Activated effector memory CD4-positive, alpha-beta T cell treated with Interleukin-2 at 50 U/mL for 16 hours (primary cell): ENCODE measurements at regions not wholly inside any gene's neighbourhood (a gene's known extent, or its start where the extent isn't known, plus 50 kb on each side); places are given as distances from the start of the nearest gene placed in this dataset.

ENCODE experiments used
- DNase-seq: peaks from one replicate; pipeline ENCODE4 v3.0.0-alpha.2; 2020

DNA sequence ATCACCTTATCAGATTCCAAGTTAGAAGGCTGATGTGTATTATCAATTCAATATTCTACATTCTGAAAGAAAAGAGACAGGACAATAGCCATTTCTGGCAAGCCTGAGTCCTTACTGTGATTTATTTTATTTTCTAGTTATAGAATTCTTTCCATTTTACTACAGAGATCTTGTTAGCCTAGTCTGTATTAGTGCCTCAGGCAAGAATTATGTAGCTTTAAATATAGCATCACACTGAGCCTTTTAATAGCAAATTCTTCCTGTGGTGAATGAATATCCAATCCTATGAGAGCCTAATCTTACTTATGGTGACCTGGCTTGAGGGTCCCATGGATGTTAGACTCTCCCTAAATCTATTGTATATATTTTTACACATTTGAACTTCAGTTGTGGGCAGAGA, 732.8 kb upstream of the CITED2 start:
- DNase-seq = no peak

- no peak for DNase-seq
Observed at GRCh38 chr6:140105857-140106256, 731.4 kb upstream of the CITED2 start.

GRCh38 chr6:140105241-140105640, 730.8 kb upstream of the CITED2 start:
- no peak for DNase-seq

GRCh38 chr6:140101818-140102217, 727.4 kb upstream of the CITED2 start:
- DNase-seq = no peak

- DNase-seq = no peak
Observed at GRCh38 chr6:140101367-140101766, 726.9 kb upstream of the CITED2 start.

GRCh38 chr6:140095532-140095931, 721.1 kb upstream of the CITED2 start:
- no peak for DNase-seq

- no peak for DNase-seq
Observed at GRCh38 chr6:140091895-140092294, 717.4 kb upstream of the CITED2 start.

GRCh38 chr6:140090871-140091270, 716.4 kb upstream of the CITED2 start:
- no peak for DNase-seq

- DNase-seq = no peak
Observed at GRCh38 chr6:140083375-140083774, 708.9 kb upstream of the CITED2 start.

DNA sequence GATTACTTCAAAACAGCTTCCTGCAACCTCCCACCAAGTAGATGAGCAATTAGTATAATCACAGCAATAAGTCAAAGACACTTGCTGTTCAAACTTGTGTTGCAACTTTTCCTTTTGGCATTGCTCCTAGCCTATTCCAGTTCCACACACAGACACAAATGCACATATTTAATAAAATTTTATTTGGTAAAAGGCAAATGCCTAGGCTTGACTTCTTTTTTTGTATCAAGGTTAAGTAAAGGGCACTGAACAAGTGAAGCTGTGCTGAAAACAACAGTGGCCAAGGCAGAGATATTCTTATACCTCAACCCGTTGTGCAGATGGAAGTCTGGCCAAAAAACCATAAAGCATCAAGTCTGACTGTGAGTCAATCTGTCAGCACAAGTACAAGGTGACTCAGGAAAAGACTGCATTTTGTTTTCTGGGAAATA, 708.4 kb upstream of the CITED2 start:
- no peak for DNase-seq

DNA sequence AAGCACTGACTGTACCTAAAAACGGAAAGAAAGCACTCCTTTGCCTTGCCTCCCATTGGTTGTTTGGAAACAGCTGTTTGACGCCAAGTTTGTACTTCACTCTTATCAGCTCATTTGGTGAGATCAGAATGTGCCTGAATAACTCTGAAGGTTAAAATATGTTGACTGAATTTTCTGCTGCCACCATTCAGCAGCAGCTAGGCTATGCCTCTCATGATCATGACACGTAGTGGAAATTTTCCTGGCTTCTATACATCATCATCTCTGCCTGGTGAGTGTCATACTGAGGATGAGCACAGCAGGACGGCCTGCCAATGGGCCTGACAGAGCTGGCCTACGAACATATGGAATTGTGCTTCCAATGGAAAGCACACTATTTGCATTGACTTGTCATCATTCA, 704.9 kb upstream of the CITED2 start:
- DNase-seq = no peak

GRCh38 chr6:140078561-140079125, 704.2 kb upstream of the CITED2 start:
- no peak for DNase-seq

DNA sequence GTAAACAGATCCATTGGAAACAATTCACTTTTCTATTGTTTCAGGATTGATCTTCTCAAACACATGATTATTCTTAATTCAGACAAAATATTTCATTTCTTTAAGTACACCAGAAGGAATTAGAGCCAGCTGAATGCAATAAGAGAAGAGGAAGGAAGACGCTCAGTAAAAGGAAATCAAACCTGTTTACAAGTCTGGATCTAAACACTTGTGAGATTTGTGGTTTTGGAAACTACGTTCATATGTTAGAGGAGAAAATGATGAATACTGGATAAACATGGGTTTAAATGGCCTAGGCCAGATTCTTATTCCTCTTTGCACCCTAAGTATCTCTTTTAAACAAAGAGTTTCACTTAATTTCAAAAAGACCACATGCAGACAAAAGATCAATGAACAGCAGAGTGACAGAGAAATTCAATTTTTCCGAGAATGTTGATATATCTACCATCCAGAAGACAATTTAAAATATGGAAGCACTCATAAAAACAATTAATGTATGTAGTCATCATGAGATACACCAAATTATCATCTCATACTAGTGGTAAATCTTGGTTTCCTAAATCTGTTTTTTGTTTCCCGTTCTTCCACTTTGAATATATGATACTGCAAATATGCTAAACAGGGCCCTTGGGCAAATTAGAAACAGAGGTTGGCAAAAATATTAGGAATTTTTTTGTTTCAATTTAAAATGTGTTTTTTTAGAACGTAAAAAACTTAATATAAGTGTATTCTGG, 703.5 kb upstream of the CITED2 start:
- DNase-seq = no peak

GRCh38 chr6:140076105-140076504, 701.7 kb upstream of the CITED2 start:
- DNase-seq = no peak

DNA sequence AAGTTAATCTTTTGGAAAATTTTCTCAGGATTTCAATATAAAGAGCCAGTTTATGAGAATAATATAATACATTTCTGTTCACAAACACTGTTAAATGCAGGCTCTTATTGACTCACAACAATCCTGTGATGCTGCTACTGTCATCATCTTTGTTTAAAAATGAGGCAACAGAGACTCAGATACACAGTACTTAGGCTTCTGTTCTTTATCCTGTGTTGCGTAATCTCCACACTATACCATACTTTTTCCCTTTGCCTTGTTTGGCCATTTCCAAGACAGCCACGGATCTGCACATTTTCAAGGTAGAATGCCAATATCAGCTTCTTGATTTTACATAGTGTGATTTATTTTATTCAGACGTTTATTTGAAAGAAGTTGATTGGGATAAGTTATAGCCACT, 699.0 kb upstream of the CITED2 start:
- DNase-seq = no peak

DNA sequence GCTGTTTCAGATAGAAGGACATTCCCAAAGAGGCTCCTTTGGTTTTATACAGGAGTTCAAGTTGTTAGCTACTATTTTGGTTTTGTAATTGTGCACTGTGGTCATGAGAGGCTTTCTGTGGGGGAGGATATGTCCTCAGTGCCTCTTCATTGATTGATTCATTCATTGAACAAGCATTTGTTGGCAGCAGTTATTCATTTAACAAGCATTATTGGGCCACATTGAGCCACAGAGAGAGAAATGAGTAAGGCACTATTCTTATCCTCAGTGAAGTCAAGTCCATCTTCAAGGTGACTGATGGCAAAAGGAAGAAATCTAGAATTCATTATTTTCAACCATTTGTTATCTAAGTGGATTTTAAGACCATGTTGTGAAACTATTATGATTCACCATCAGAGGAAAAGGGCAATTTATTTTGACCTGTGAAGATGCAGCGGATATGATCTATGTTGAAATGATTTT, 697.2 kb upstream of the CITED2 start:
- no peak for DNase-seq

GRCh38 chr6:140070846-140071473, 696.5 kb upstream of the CITED2 start:
- DNase-seq = no peak

DNA sequence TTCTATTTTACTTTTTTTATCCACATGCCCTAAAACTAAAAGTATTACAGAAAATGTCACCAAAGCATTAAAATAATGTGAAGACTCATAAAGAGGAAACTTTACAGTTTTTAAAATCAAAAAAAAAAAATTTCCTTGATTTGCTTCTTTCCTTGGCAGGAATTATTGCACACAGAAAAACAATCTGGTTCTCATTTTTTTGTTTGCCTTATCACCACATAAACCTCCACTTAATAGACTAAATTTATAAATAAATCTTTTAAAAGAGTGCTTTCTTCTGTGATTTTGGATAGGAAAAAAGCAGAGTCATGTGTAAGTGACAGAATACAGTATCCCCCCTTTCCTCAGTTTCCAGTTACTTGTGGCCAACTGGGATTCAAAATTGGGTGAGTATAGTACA, 695.1 kb upstream of the CITED2 start:
- no peak for DNase-seq

DNA sequence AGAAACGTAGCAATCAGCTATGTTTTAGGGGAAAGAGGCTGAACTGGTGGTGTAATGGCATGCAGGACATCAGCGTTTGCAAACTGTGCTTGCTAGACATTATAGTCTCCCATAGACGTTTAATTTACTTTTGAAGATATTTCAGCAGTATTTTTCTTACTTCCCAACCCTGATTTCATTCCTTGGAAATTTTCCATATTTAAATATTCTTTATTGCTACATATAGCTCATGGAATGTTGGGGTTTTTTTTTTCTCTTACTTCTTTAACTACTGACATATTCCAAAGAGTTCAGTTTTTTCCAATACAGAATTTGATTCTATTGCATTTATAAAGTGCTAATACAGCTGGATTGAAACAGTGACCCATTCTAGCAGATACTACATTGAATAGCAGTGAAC, 694.4 kb upstream of the CITED2 start:
- no peak for DNase-seq

DNA sequence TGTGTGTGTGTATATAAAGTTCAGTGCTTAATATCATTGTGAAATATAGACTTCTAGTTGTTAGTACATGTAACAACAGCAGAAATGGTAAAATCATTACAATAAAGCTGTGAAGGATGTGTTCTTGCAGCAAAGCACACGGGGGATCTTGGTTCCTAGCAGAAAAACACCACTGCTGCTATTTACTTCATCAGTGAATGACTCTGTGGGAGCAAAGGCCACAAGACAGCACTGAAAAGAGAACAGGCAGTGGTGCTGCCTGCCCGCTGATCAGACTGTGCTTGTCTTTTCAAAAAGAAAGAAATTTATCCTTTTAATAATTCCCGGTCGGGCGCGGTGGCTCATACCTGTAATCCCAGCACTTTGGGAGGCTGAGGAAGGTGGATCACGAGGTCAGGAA, 689.9 kb upstream of the CITED2 start:
- no peak for DNase-seq

DNA sequence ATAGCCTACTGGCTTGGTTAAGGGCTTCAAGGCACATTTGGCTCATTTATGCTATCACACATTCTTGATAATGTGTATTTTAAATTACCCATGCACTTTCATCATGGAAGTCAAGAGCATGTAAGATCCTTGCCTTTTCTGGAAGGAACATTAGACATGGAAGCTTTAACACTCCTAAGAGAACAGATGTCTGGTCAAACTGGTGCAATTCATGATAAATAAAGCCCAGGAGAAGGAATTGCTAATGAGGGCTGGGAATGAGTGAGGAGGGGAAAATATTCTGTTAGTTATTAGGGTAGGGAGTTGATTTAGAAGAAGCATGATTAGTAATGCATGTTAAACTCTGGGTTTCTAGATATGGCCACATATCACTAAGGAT, 688.6 kb upstream of the CITED2 start:
- no peak for DNase-seq

DNA sequence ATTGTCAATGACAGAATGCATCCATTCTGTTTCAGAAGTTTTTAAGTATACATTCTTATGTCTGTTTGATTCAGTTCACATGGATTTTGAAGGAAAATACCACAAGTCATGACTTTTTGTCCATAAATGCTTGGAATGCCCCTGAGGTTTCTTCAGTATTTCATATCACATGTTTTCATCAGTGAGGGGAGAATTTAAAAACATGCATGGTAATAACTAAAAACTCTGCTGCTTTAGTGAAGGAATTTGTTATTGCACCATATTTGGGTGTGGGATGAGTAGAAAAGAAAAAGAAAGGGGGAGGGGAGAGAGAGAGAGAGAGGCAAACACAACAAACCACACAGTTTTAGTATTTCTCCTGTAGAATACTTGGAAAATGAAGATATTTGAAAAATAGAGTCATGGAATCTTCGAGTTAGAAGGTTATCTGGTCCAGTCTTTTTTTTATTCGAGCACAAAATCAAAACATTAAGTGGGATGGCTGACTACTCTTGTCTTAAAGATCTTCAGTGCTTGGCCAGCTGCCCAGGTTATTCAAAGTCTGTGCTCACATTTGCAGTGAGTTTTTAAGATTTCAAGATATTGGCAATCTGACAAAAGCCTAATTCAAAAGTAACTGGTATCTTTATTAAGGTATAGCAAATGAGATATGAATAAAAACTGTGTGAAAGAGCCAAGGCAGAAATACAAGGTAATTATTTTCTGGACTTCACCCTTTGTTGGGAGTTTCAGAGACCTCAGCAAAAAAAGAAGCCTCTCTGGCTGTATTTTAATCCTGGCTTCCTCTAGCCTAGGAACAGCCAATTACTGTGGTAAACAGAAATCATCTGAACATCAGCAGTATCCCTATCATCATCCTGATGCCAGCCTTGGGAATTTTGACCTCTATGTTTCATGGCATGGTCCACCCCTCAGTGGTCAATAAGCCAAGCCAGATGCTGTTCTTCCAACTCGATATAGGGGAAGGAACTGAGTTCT, 687.9 kb upstream of the CITED2 start:
- DNase-seq = no peak
